GM10266 (cell line): ENCODE measurements at regions not wholly inside any gene's neighbourhood (a gene's known extent, or its start where the extent isn't known, plus 50 kb on each side); places are given as distances from the start of the nearest gene placed in this dataset.

Experiments used
- DNase-seq: peaks from one replicate; pipeline ENCODE4 v3.0.0; 2012; ENCODE audit errors: extremely low spot score
- CTCF ChIP-seq: IDR thresholded peaks from 2 replicates; pipeline ENCODE4 v1.5.1; 2012; ENCODE audit warnings: mild to moderate bottlenecking, low read depth; ENCODE audit not compliant: control insufficient read depth, insufficient read depth; ENCODE audit errors: missing control alignments

- no peak for DNase-seq
- TF ChIP-seq CTCF = no peak
Measured at GRCh38 chr2:226074391-226074790, 674.9 kb downstream of the NYAP2 start.

- TF ChIP-seq CTCF = no peak
- no peak for DNase-seq
Measured at GRCh38 chr2:226073496-226074160, 674.1 kb downstream of the NYAP2 start.

GRCh38 chr2:226066873-226067272 lies 667.4 kb downstream of the NYAP2 start:
- TF ChIP-seq CTCF = no peak
- no peak for DNase-seq

GRCh38 chr2:226066391-226066790 lies 666.9 kb downstream of the NYAP2 start:
- DNase-seq = no peak
- no peak for TF ChIP-seq CTCF

- DNase-seq = no peak
- no peak for TF ChIP-seq CTCF
Measured at GRCh38 chr2:226064932-226065570, 665.5 kb downstream of the NYAP2 start.

GRCh38 chr2:226063704-226064440 lies 664.4 kb downstream of the NYAP2 start:
- TF ChIP-seq CTCF = no peak
- DNase-seq = no peak
